ENCODE measurements at regions not wholly inside any gene's neighbourhood (a gene's known extent, or its start where the extent isn't known, plus 50 kb on each side); places are given as distances from the start of the nearest gene placed in this dataset.
A peak's percentile ranks its signal among the peaks of the same experiment; 100 is the strongest.

- DNase-seq: no peak
These were observed 902.7 kb upstream of the USP15 start for GRCh38 chr12:61357496-61357895.

- no peak for DNase-seq
These were observed 898.2 kb upstream of the USP15 start for GRCh38 chr12:61362037-61362436.

GRCh38 chr12:61365001-61365400 lies 895.2 kb upstream of the USP15 start:
- no peak for DNase-seq

GRCh38 chr12:61367281-61367785 lies 892.9 kb upstream of the USP15 start:
- no peak for DNase-seq

GRCh38 chr12:61369241-61369910 lies 890.8 kb upstream of the USP15 start:
- no peak for DNase-seq

GRCh38 chr12:61384511-61384910 lies 875.7 kb upstream of the USP15 start:
- DNase-seq: no peak

- no peak for DNase-seq
These were observed 874.4 kb upstream of the USP15 start for GRCh38 chr12:61385771-61386170.

- no peak for DNase-seq
These were observed 862.5 kb upstream of the USP15 start for GRCh38 chr12:61397668-61398067.

GRCh38 chr12:61412201-61412600 lies 848.0 kb upstream of the USP15 start:
- no peak for DNase-seq

GRCh38 chr12:61414470-61414869 lies 845.7 kb upstream of the USP15 start:
- DNase-seq: peak; percentile 10

- no peak for DNase-seq
These were observed 837.4 kb upstream of the USP15 start for GRCh38 chr12:61422786-61423185.

- DNase-seq: no peak
These were observed 808.1 kb upstream of the USP15 start for GRCh38 chr12:61452076-61452475.

- DNase-seq: no peak
These were observed 772.5 kb upstream of the USP15 start for GRCh38 chr12:61487728-61488127.

GRCh38 chr12:61490526-61491498 lies 769.4 kb upstream of the USP15 start:
- no peak for DNase-seq

GRCh38 chr12:61502179-61502578 lies 758.0 kb upstream of the USP15 start:
- DNase-seq: no peak

- no peak for DNase-seq
These were observed 755.7 kb upstream of the USP15 start for GRCh38 chr12:61504396-61505080.

- no peak for DNase-seq
These were observed 746.7 kb upstream of the USP15 start for GRCh38 chr12:61513499-61513898.

- DNase-seq: no peak
These were observed 746.2 kb upstream of the USP15 start for GRCh38 chr12:61514016-61514415.

GRCh38 chr12:61521258-61521657 lies 738.9 kb upstream of the USP15 start:
- no peak for DNase-seq

GRCh38 chr12:61523276-61523992 lies 736.8 kb upstream of the USP15 start:
- DNase-seq: no peak

GRCh38 chr12:61524851-61525250 lies 735.4 kb upstream of the USP15 start:
- no peak for DNase-seq

GRCh38 chr12:61525331-61525730 lies 734.9 kb upstream of the USP15 start:
- DNase-seq: no peak

GRCh38 chr12:61530456-61530855 lies 729.7 kb upstream of the USP15 start:
- no peak for DNase-seq
